B cell (primary cell): ENCODE measurements at regions not wholly inside any gene's neighbourhood (a gene's known extent, or its start where the extent isn't known, plus 50 kb on each side); places are given as distances from the start of the nearest gene placed in this dataset.

ENCODE experiments used
- ATAC-seq: fragments of 200-7000 bp; cut with Tn5 transposase; one replicate; pipeline ENCODE4 v1.10.0; 2021; ENCODE audit warnings: low read depth, mild to moderate bottlenecking, moderate number of reproducible peaks, moderate library complexity
- CTCF ChIA-PET: fragments of 350-600 bp; sonication (Branson Sonifier 250); formaldehyde crosslinking; loops from one replicate; lab custom pipeline; 2021; ENCODE audit warnings: antibody characterized with exemption, inconsistent platforms; lab: Charles Lee
- POLR2A ChIA-PET: fragments of 350-600 bp; sonication (Branson Sonifier 250); formaldehyde crosslinking; loops from one replicate; lab custom pipeline; 2021; ENCODE audit warnings: antibody characterized with exemption; lab: Charles Lee
- DNase-seq: peaks from one replicate; pipeline ENCODE4 v3.0.0; 2013
- H2AFZ ChIP-seq: 2 replicates; pipeline ENCODE4 v1.6.1; 2012; ENCODE audit warnings: mild to moderate bottlenecking, low read depth, low read length; ENCODE audit not compliant: insufficient read depth, poor library complexity, severe bottlenecking
- H3K27ac ChIP-seq, 2 donors: 1 replicate in 1 of 2; 2 replicates in 1 of 2; pipeline ENCODE4 v1.5.1; 2012 to 2013; ENCODE audit warnings: low read length in 2 of 2, mild to moderate bottlenecking in 2 of 2, moderate library complexity in 1 of 2
- H3K27me3 ChIP-seq, 4 experiments: fragments of 200-600 bp in 1 of 4; sonication (generic) in 1 of 4; replicated peaks in 1 of 4; 1 replicate in 2 of 4; 2 replicates in 2 of 4; pipeline versions ENCODE4 v1.6.1 to v1.7.0; 2013 to 2016; ENCODE audit warnings: low read length in 3 of 4, mild to moderate bottlenecking in 2 of 4, mixed read lengths in 1 of 4, moderate library complexity in 1 of 4; ENCODE audit not compliant: insufficient read depth in 4 of 4, control insufficient read depth in 3 of 4; ENCODE audit errors: control extremely low read depth in 1 of 4
- H3K36me3 ChIP-seq, 2 experiments: replicated peaks in 1 of 2; 1 replicate in 1 of 2; 2 replicates in 1 of 2; pipeline versions ENCODE4 v1.6.1 to v1.7.1; 2013; ENCODE audit warnings: low read length in 1 of 2; ENCODE audit not compliant: insufficient read depth in 2 of 2, control insufficient read depth in 1 of 2; ENCODE audit errors: control extremely low read depth in 1 of 2, extremely low read depth in 1 of 2
- H3K4me1 ChIP-seq, 2 donors: fragments of 200-600 bp in 1 of 2; sonication (generic) in 1 of 2; 1 replicate in 1 of 2; 2 replicates in 1 of 2; pipeline versions ENCODE4 v1.5.1 to v1.6.1; 2013 to 2017; ENCODE audit warnings: low read length in 2 of 2; ENCODE audit not compliant: control insufficient read depth in 2 of 2, insufficient read depth in 2 of 2
- H3K4me2 ChIP-seq: replicated peaks from 2 replicates; pipeline ENCODE3; 2012; ENCODE audit warnings: mild to moderate bottlenecking, low read depth, low read length; ENCODE audit not compliant: poor library complexity, severe bottlenecking
- H3K4me3 ChIP-seq, 5 experiments: fragments of 200-600 bp in 1 of 5; sonication (generic) in 1 of 5; 1 replicate in 3 of 5; 2 replicates in 2 of 5; pipeline versions ENCODE4 v1.5.1 to v1.7.0; 2011 to 2016; ENCODE audit warnings: low read length in 4 of 5, mild to moderate bottlenecking in 4 of 5, low read depth in 2 of 5, control low read depth in 1 of 5, moderate library complexity in 1 of 5; ENCODE audit not compliant: insufficient read depth in 1 of 5; ENCODE audit errors: control extremely low read depth in 1 of 5, extremely low read depth in 1 of 5
- H3K79me2 ChIP-seq: fragments of 200-600 bp; sonication (generic); one replicate; pipeline ENCODE4 v1.6.0; 2016; ENCODE audit warnings: low read length; ENCODE audit not compliant: control insufficient read depth, insufficient read depth
- H3K9ac ChIP-seq: fragments of 200-600 bp; sonication (generic); 2 replicates; pipeline ENCODE4 v1.6.1; 2017; ENCODE audit warnings: mild to moderate bottlenecking, low read length, moderate library complexity
- H3K9me3 ChIP-seq, 3 donors: one replicate each; pipeline versions ENCODE4 v1.6.1 to v1.7.1; 2013; ENCODE audit warnings: low read length in 2 of 3; ENCODE audit not compliant: control insufficient read depth in 2 of 3, insufficient read depth in 1 of 3; ENCODE audit errors: control extremely low read depth in 1 of 3
- H4K20me1 ChIP-seq: 2 replicates; pipeline ENCODE4 v1.6.0; 2012; ENCODE audit warnings: mild to moderate bottlenecking, low read length; ENCODE audit not compliant: insufficient read depth, control insufficient read depth, poor library complexity, severe bottlenecking
- H3K27ac Mint-ChIP-seq: one replicate; pipeline ENCODE4 v1.8.0; 2021; ENCODE audit warnings: mixed read lengths
- H3K27me3 Mint-ChIP-seq: one replicate; pipeline ENCODE4 v1.8.0; 2021; ENCODE audit warnings: mixed read lengths
- H3K4me1 Mint-ChIP-seq: one replicate; pipeline ENCODE4 v1.8.0; 2021; ENCODE audit warnings: mixed read lengths
- H3K4me3 Mint-ChIP-seq: one replicate; pipeline ENCODE4 v1.8.0; 2021; ENCODE audit warnings: mixed read lengths
- H3K9me3 Mint-ChIP-seq: one replicate; pipeline ENCODE4 v1.8.0; 2022; ENCODE audit warnings: mixed read lengths; ENCODE audit not compliant: insufficient read depth
- CTCF ChIP-seq: fragments of 200-600 bp; IDR thresholded peaks from one replicate; pipeline ENCODE4 v1.8.0; 2022; ENCODE audit warnings: antibody characterized with exemption, mild to moderate bottlenecking
- EZH2 ChIP-seq: IDR thresholded peaks from 2 replicates; pipeline ENCODE4 v1.6.1; 2012; ENCODE audit warnings: borderline replicate concordance, low read depth, mild to moderate bottlenecking, moderate library complexity, low read length; ENCODE audit not compliant: insufficient read depth, poor library complexity, severe bottlenecking
- WGBS: methylation state at CpG from one replicate; pipeline ENCODE4 v1.1.5; 2013; ENCODE audit warnings: missing lambda C conversion rate; ENCODE audit not compliant: insufficient coverage; 5-methylcytosine and 5-hydroxymethylcytosine counted together
- intact Hi-C: fragments of 100-400 bp; cut with micrococcal nuclease; formaldehyde crosslinking; loops from one replicate; pipeline ENCODE4 v1.10.0; 2022

- Mint-ChIP-seq H3K27me3 (peaks cover 8% of the 10 kb centered on the region), H3K27ac (no peak overlapping the region), H3K4me1 (no peaks in the 10 kb centered on the region), H3K9me3 (no peaks in the 10 kb centered on the region), H3K4me3 (no peak overlapping the region)
- intact Hi-C loops, result no loop called here
- H3K27me3 ChIP-seq, result peaks cover 0 to 3% (median 0%) of the 10 kb centered on the region in 4 experiments
- no peak for TF ChIP-seq EZH2
- no peak for TF ChIP-seq CTCF
- H3K4me3 ChIP-seq, result no peak overlapping the region
- H2AFZ ChIP-seq, result no peak overlapping the region
- H3K36me3 ChIP-seq, result no peaks in the 10 kb centered on the region
- ChIA-PET POLR2A (no interaction called here), CTCF (no interaction called here)
- H3K9ac ChIP-seq, result no peak overlapping the region
- H4K20me1 ChIP-seq, result no peaks in the 10 kb centered on the region
- H3K79me2 ChIP-seq, result no peaks in the 10 kb centered on the region
- no peak for DNase-seq
- H3K4me2 ChIP-seq, result no peak overlapping the region
- H3K27ac ChIP-seq, result no peak overlapping the region
- H3K9me3 ChIP-seq, result no peaks in the 10 kb centered on the region
- no peaks in the 10 kb centered on the region for H3K4me1 ChIP-seq
- 100% methylated on average over 2 of the region's 3 CpGs for WGBS
- no peak for ATAC-seq
Observed at GRCh38 chr3:132843349-132843748, 121.1 kb upstream of the NPHP3 start.

- WGBS, result no CpG with 5 or more reads among the region's 2 CpGs
- Mint-ChIP-seq H3K4me3 (no peak overlapping the region), H3K4me1 (no peaks in the 10 kb centered on the region), H3K27ac (no peak overlapping the region), H3K27me3 (peaks cover 13% of the 10 kb centered on the region), H3K9me3 (no peaks in the 10 kb centered on the region)
- Histone ChIP-seq H3K4me2 (no peak overlapping the region), H4K20me1 (no peaks in the 10 kb centered on the region), H3K27ac (no peak overlapping the region), H3K36me3 (no peaks in the 10 kb centered on the region), H3K9me3 (no peaks in the 10 kb centered on the region), H2AFZ (no peak overlapping the region), H3K4me3 (no peak overlapping the region), H3K79me2 (no peaks in the 10 kb centered on the region), H3K27me3 (peaks cover 0 to 3% (median 0%) of the 10 kb centered on the region in 4 experiments), H3K9ac (no peak overlapping the region), H3K4me1 (no peaks in the 10 kb centered on the region)
- intact Hi-C loops, result no loop called here
- DNase-seq, result no peak
- ATAC-seq, result no peak
- no peak for TF ChIP-seq CTCF
- TF ChIP-seq EZH2, result no peak
- POLR2A ChIA-PET, result no interaction called here
- CTCF ChIA-PET, result no interaction called here
Observed at GRCh38 chr3:132841621-132842020, 119.4 kb upstream of the NPHP3 start.
